HepG2 (cell line): ENCODE measurements at regions not wholly inside any gene's neighbourhood (a gene's known extent, or its start where the extent isn't known, plus 50 kb on each side); places are given as distances from the start of the nearest gene placed in this dataset.

Source experiments
- DZIP1 ChIP-seq: sonication (generic); formaldehyde crosslinking; IDR thresholded peaks from 2 replicates; pipeline ENCODE4 v1.5.0; 2020; ENCODE audit warnings: mild to moderate bottlenecking, missing genetic modification reagents
- ETS1 ChIP-seq: sonication (generic); formaldehyde crosslinking; IDR thresholded peaks from 2 replicates; pipeline ENCODE4 v1.4.0; 2020; ENCODE audit warnings: missing genetic modification reagents
- FOXO1 ChIP-seq: sonication (generic); formaldehyde crosslinking; IDR thresholded peaks from 2 replicates; pipeline ENCODE4 v1.4.0; 2020; ENCODE audit warnings: missing genetic modification reagents
- GTF3A ChIP-seq: sonication (generic); formaldehyde crosslinking; conservative IDR thresholded peaks from 2 replicates; pipeline ENCODE4 v1.4.0; 2020; ENCODE audit warnings: mild to moderate bottlenecking, missing genetic modification reagents
- HOXA3 ChIP-seq: sonication (generic); formaldehyde crosslinking; IDR thresholded peaks from 2 replicates; pipeline ENCODE4 v1.5.0; 2020; ENCODE audit warnings: missing genetic modification reagents
- LCORL ChIP-seq, 2 experiments: fragments of 450-650 bp in 1 of 2; sonication (generic) in 1 of 2; formaldehyde crosslinking in 1 of 2; IDR thresholded peaks; 2 replicates each; pipeline versions ENCODE4 v1.5.0 to v1.6.1; 2017 to 2020; ENCODE audit warnings: antibody characterized with exemption in 1 of 2, missing genetic modification reagents in 1 of 2
- MTA1 ChIP-seq: sonication (generic); formaldehyde crosslinking; IDR thresholded peaks from 2 replicates; pipeline ENCODE4 v1.4.0; 2020; ENCODE audit warnings: missing genetic modification reagents, mild to moderate bottlenecking, borderline replicate concordance
- MYPOP ChIP-seq: sonication (generic); formaldehyde crosslinking; IDR thresholded peaks from 2 replicates; pipeline ENCODE4 v1.8.1; 2023; ENCODE audit warnings: mild to moderate bottlenecking, moderate library complexity, missing genetic modification reagents
- NFRKB ChIP-seq: fragments of 450-650 bp; IDR thresholded peaks from 2 replicates; pipeline ENCODE4 v1.6.1; 2017
- NR3C1 ChIP-seq: sonication (generic); formaldehyde crosslinking; IDR thresholded peaks from 2 replicates; pipeline ENCODE4 v1.4.0; 2020; ENCODE audit warnings: missing genetic modification reagents
- PHF20 ChIP-seq: sonication (generic); formaldehyde crosslinking; IDR thresholded peaks from 2 replicates; pipeline ENCODE4 v1.5.0; 2020; ENCODE audit warnings: mild to moderate bottlenecking, missing genetic modification reagents
- RCOR2 ChIP-seq: IDR thresholded peaks from 2 replicates; pipeline ENCODE4 v1.6.1; 2016; ENCODE audit warnings: missing biosample characterization, missing genetic modification reagents
- SOX5 ChIP-seq: IDR thresholded peaks from 2 replicates; pipeline ENCODE4 v1.6.1; 2016; ENCODE audit warnings: borderline replicate concordance
- UBTF ChIP-seq: sonication (generic); formaldehyde crosslinking; IDR thresholded peaks from 2 replicates; pipeline ENCODE4 v1.4.0; 2020; ENCODE audit warnings: mild to moderate bottlenecking, missing genetic modification reagents
- XBP1 ChIP-seq: sonication (generic); formaldehyde crosslinking; IDR thresholded peaks from 2 replicates; pipeline ENCODE4 v1.5.0; 2020; ENCODE audit warnings: missing genetic modification reagents
- ZBTB7A ChIP-seq: sonication (generic); formaldehyde crosslinking; IDR thresholded peaks from 2 replicates; pipeline ENCODE4 v1.8.0; 2022; ENCODE audit warnings: mild to moderate bottlenecking, missing genetic modification reagents
- ZFAT ChIP-seq: sonication (generic); formaldehyde crosslinking; conservative IDR thresholded peaks from 2 replicates; pipeline ENCODE4 v1.8.1; 2023; ENCODE audit warnings: missing genetic modification reagents, inconsistent platforms
- ZNF558 ChIP-seq: sonication (generic); formaldehyde crosslinking; IDR thresholded peaks from 2 replicates; pipeline ENCODE4 v1.9.0; 2022; ENCODE audit warnings: mild to moderate bottlenecking, missing genetic modification reagents, borderline replicate concordance
- ZNF740 ChIP-seq: sonication (generic); formaldehyde crosslinking; IDR thresholded peaks from 2 replicates; pipeline ENCODE4 v1.4.0; 2020; ENCODE audit warnings: missing genetic modification reagents
- ZNF775 ChIP-seq: sonication (generic); formaldehyde crosslinking; IDR thresholded peaks from 2 replicates; pipeline ENCODE4 v1.4.0; 2020; ENCODE audit warnings: missing genetic modification reagents, mild to moderate bottlenecking, moderate library complexity, borderline replicate concordance
- ZSCAN9 ChIP-seq: IDR thresholded peaks from 2 replicates; pipeline ENCODE4 v1.6.1; 2016; ENCODE audit warnings: borderline replicate concordance
- ZZZ3 ChIP-seq: sonication (generic); formaldehyde crosslinking; IDR thresholded peaks from 2 replicates; pipeline ENCODE4 v1.4.0; 2020; ENCODE audit warnings: missing genetic modification reagents, mild to moderate bottlenecking, borderline replicate concordance

GRCh38 chr7:131107337-131108211 lies 220.1 kb upstream of the MKLN1 start (continued):
- TF ChIP-seq ZNF558 (CRISPR knock-in tag) (no peak), ZNF740 (CRISPR knock-in tag) (no peak), ZNF775 (no peak), ZSCAN9 (CRISPR knock-in tag) (0 out of 2 replicates have a peak, but pooled peaks have one; percentile 4), XBP1 (CRISPR knock-in tag) (no peak), LCORL (IDR thresholded peaks at IDR 0.05) (no peak), LCORL (CRISPR knock-in tag; IDR thresholded peaks at IDR 0.05) (no peak), ZZZ3 (CRISPR knock-in tag) (no peak), UBTF (CRISPR knock-in tag) (peak; percentile 52), NR3C1 (no peak), RCOR2 (CRISPR knock-in tag) (no peak), FOXO1 (CRISPR knock-in tag) (peak; percentile 42; the same call in 1 of the 2 replicates), MYPOP (CRISPR knock-in tag) (no peak), NFRKB (no peak), ZFAT (no peak), GTF3A (CRISPR knock-in tag) (no peak), ETS1 (CRISPR knock-in tag) (no peak), DZIP1 (CRISPR knock-in tag) (0 out of 2 replicates have a peak, but pooled peaks have one; percentile 27), ZBTB7A (no peak; the same call in 1 of the 2 replicates), MTA1 (CRISPR knock-in tag) (no peak), PHF20 (CRISPR knock-in tag) (no peak), SOX5 (CRISPR knock-in tag) (no peak), HOXA3 (CRISPR knock-in tag) (peak; percentile 12; the same call in 1 of the 2 replicates)
